HFF-Myc (cell line): ENCODE measurements at regions not wholly inside any gene's neighbourhood (a gene's known extent, or its start where the extent isn't known, plus 50 kb on each side); places are given as distances from the start of the nearest gene placed in this dataset.

Experiments
- DNase-seq: peaks from one replicate; pipeline ENCODE4 v3.0.0-alpha.2; 2011; ENCODE audit warnings: low read depth; ENCODE audit errors: extremely low read depth
- H3K4me3 ChIP-seq: replicated peaks from 2 replicates; pipeline ENCODE4 v1.5.1; 2011; ENCODE audit warnings: low read depth, mild to moderate bottlenecking, control low read depth, low read length
- CTCF ChIP-seq: IDR thresholded peaks from 2 replicates; pipeline ENCODE4 v1.5.1; 2012; ENCODE audit warnings: mild to moderate bottlenecking, low read depth, low read length, control low read depth; ENCODE audit errors: missing control alignments

GRCh38 chr5:74409166-74409706, 231.3 kb downstream of the ENC1 start:
- no peak for DNase-seq
- no peak for TF ChIP-seq CTCF
- no peak overlapping the region for H3K4me3 ChIP-seq

GRCh38 chr5:74408150-74409043, 232.1 kb downstream of the ENC1 start:
- no peak overlapping the region for H3K4me3 ChIP-seq
- DNase-seq = no peak
- no peak for TF ChIP-seq CTCF

GRCh38 chr5:74407701-74408100, 232.8 kb downstream of the ENC1 start:
- no peak for DNase-seq
- no peak for TF ChIP-seq CTCF
- no peak overlapping the region for H3K4me3 ChIP-seq

- DNase-seq = no peak
- no peak overlapping the region for H3K4me3 ChIP-seq
- TF ChIP-seq CTCF = no peak
These were observed 233.7 kb downstream of the ENC1 start for GRCh38 chr5:74406844-74407243.

GRCh38 chr5:74405593-74405992, 234.9 kb downstream of the ENC1 start:
- TF ChIP-seq CTCF = no peak

GRCh38 chr5:74404574-74405508, 235.7 kb downstream of the ENC1 start:
- no peak for DNase-seq
- no peak for TF ChIP-seq CTCF
- no peak overlapping the region for H3K4me3 ChIP-seq

More at GRCh38 chr5:74405593-74405992, 234.9 kb downstream of the ENC1 start:
- no peak overlapping the region for H3K4me3 ChIP-seq
- no peak for DNase-seq
